Loucy (cell line): ENCODE measurements at regions not wholly inside any gene's neighbourhood (a gene's known extent, or its start where the extent isn't known, plus 50 kb on each side); places are given as distances from the start of the nearest gene placed in this dataset.

ENCODE experiments used
- H2AFZ ChIP-seq: fragments of 200-600 bp; sonication (generic); 2 replicates; pipeline ENCODE4 v1.6.0; 2016; ENCODE audit warnings: antibody characterized with exemption, mild to moderate bottlenecking, low read length, moderate library complexity
- H3F3A ChIP-seq: fragments of 200-600 bp; 2 replicates; pipeline ENCODE4 v1.6.0; 2016; ENCODE audit warnings: antibody characterized with exemption, low read depth, mild to moderate bottlenecking
- H3K27me3 ChIP-seq: fragments of 200-600 bp; sonication (generic); 2 replicates; pipeline ENCODE4 v1.6.1; 2014; ENCODE audit warnings: low read length, mild to moderate bottlenecking; ENCODE audit not compliant: insufficient read depth, poor library complexity, severe bottlenecking
- H3K36me3 ChIP-seq: fragments of 200-600 bp; sonication (generic); 2 replicates; pipeline ENCODE4 v1.6.1; 2016; ENCODE audit warnings: low read length; ENCODE audit not compliant: insufficient read depth
- H3K4me1 ChIP-seq: fragments of 200-600 bp; sonication (generic); 2 replicates; pipeline ENCODE4 v1.5.1; 2014; ENCODE audit warnings: low read length, mild to moderate bottlenecking; ENCODE audit not compliant: insufficient read depth, poor library complexity, severe bottlenecking
- H3K4me2 ChIP-seq: fragments of 200-600 bp; sonication (generic); 2 replicates; pipeline ENCODE4 v1.6.0; 2014; ENCODE audit warnings: antibody characterized with exemption, low read length, low read depth, mild to moderate bottlenecking; ENCODE audit not compliant: poor library complexity, severe bottlenecking
- H3K4me3 ChIP-seq: fragments of 200-600 bp; sonication (generic); 2 replicates; pipeline ENCODE4 v1.5.1; 2014; ENCODE audit warnings: low read length, mild to moderate bottlenecking, mixed read lengths; ENCODE audit not compliant: poor library complexity, severe bottlenecking
- H3K79me2 ChIP-seq: fragments of 200-600 bp; sonication (generic); 2 replicates; pipeline ENCODE4 v1.6.1; 2014; ENCODE audit warnings: low read length; ENCODE audit not compliant: insufficient read depth
- H3K9ac ChIP-seq: fragments of 200-600 bp; sonication (generic); 2 replicates; pipeline ENCODE4 v1.6.0; 2014; ENCODE audit warnings: mild to moderate bottlenecking, low read depth, low read length, moderate library complexity; ENCODE audit not compliant: poor library complexity, severe bottlenecking
- H3K9me2 ChIP-seq: fragments of 200-600 bp; sonication (generic); replicated peaks from 2 replicates; pipeline ENCODE4 v1.6.1; 2016; ENCODE audit warnings: low read depth, low read length, mixed read lengths
- H3K9me3 ChIP-seq: fragments of 200-600 bp; sonication (generic); 2 replicates; pipeline ENCODE4 v1.6.1; 2014; ENCODE audit warnings: mild to moderate bottlenecking, antibody characterized with exemption, low read length, low read depth; ENCODE audit not compliant: insufficient read depth
- H4K20me1 ChIP-seq: fragments of 200-600 bp; sonication (generic); 2 replicates; pipeline ENCODE4 v1.6.0; 2014; ENCODE audit warnings: antibody characterized with exemption, low read length, mild to moderate bottlenecking; ENCODE audit not compliant: insufficient read depth, poor library complexity, severe bottlenecking
- EZH2phosphoT487 ChIP-seq: fragments of 200-600 bp; IDR thresholded peaks from 2 replicates; pipeline ENCODE4 v1.6.1; 2018; ENCODE audit warnings: antibody characterized with exemption, mild to moderate bottlenecking, moderate library complexity, borderline replicate concordance
- TF ChIP-seq, protein P1 (sequence below): fragments of 200-600 bp; sonication (generic); conservative IDR thresholded peaks from 2 replicates; pipeline ENCODE4 v1.5.1; 2014; ENCODE audit warnings: mild to moderate bottlenecking, antibody characterized with exemption, low read length

DNA sequence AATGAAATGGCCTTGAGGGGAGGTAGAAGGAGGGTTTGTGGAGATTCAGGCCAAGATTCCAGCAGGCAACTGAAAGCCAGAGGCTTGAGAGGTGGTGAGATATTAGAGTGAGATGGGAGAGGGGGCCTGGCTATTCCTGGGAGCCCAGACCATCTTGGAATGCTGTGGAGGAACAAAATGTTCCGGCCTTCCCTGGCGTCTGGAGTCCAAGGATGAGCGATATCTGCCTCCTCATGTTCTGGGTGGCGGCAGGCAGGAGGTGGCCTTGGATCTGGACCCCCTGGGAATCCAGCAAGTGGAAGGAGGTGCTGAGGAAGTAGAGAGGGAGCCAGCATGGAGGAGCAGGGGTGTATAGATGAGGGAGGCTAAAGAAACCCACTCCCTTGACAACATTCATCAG lies 335.9 kb downstream of the CYP26B1 start:
- H4K20me1 ChIP-seq, result no peaks in the 10 kb centered on the region
- no peaks in the 10 kb centered on the region for H3K4me1 ChIP-seq
- H3K4me3 ChIP-seq, result no peak overlapping the region
- no peak for TF ChIP-seq EZH2phosphoT487
- TF ChIP-seq, protein P1, sequence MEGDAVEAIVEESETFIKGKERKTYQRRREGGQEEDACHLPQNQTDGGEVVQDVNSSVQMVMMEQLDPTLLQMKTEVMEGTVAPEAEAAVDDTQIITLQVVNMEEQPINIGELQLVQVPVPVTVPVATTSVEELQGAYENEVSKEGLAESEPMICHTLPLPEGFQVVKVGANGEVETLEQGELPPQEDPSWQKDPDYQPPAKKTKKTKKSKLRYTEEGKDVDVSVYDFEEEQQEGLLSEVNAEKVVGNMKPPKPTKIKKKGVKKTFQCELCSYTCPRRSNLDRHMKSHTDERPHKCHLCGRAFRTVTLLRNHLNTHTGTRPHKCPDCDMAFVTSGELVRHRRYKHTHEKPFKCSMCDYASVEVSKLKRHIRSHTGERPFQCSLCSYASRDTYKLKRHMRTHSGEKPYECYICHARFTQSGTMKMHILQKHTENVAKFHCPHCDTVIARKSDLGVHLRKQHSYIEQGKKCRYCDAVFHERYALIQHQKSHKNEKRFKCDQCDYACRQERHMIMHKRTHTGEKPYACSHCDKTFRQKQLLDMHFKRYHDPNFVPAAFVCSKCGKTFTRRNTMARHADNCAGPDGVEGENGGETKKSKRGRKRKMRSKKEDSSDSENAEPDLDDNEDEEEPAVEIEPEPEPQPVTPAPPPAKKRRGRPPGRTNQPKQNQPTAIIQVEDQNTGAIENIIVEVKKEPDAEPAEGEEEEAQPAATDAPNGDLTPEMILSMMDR, result no peak
- H2AFZ ChIP-seq, result no peak overlapping the region
- no peaks in the 10 kb centered on the region for H3K36me3 ChIP-seq
- no peaks in the 10 kb centered on the region for H3K9me2 ChIP-seq
- H3K27me3 ChIP-seq, result no peaks in the 10 kb centered on the region
- no peak overlapping the region for H3K9ac ChIP-seq
- no peak overlapping the region for H3K4me2 ChIP-seq
- H3F3A ChIP-seq, result no peaks in the 10 kb centered on the region
- no peaks in the 10 kb centered on the region for H3K79me2 ChIP-seq
- H3K9me3 ChIP-seq, result no peaks in the 10 kb centered on the region

DNA sequence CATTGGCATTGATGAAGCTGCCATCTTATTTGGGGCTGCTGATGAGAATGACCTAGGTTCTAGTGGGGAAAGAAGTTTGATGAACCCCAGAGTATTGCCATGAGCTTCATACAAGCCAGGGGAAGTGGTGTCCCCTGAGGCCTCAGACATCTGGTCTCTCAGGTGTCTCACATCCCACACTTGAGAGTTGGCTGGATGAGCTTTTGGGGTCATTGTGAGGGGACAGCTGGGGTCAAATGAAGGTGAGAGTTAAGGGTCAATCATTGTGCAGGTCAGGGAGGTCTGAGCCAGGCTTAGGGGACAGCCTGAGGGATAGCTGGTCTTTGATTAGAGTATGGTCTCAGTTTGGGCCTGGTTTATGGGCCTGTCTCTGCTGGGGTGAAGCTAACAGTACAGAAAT lies 336.5 kb downstream of the CYP26B1 start:
- Histone ChIP-seq H3K4me2 (no peak overlapping the region), H3K9ac (no peak overlapping the region), H4K20me1 (no peaks in the 10 kb centered on the region), H3K9me3 (no peaks in the 10 kb centered on the region), H3K4me3 (no peak overlapping the region), H3K27me3 (no peaks in the 10 kb centered on the region), H3K79me2 (no peaks in the 10 kb centered on the region), H3K9me2 (no peaks in the 10 kb centered on the region), H3K36me3 (no peaks in the 10 kb centered on the region), H2AFZ (no peak overlapping the region), H3K4me1 (no peaks in the 10 kb centered on the region), H3F3A (no peaks in the 10 kb centered on the region)
- TF ChIP-seq, protein P1, result no peak
- TF ChIP-seq EZH2phosphoT487, result no peak

DNA sequence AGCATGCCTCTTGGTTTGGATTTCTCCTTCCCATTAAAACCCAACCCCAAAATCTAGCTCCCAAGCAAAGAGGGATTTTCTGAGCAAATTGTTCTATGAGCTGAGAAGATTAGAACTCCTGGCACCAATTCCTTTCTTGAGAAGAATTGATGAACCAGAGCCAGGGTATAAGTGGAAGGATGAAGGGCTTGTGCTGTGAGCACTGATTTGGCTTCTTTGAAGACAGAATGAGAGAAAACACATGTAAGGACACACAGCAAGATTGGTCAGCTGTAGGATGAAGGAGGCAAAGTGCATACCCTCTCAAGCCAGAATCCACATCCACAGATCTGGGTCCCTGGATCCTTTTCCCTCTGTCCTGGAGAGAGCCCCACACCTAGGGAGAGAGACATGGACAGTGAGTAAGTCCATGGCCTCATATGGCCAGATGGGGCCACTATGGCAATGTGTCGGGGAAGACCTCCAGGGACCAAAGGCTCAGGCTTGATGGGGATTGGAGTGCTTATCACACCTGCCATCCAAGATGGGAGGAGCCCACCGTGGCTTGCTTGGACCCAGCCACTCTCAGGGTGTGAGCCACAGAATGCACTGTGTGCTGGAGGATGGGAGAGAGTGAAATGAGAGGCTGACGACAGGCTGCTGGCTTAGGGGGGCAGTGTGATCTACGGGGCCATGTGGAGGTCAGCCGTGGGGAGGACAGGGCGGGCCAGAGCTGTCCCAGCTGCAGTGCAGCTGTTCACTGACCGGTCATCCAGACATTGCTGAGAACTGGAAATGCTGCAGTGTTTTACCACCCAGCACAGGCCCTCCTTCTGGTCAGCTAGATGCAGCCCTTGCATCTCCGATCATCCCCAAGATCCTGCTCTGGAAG lies 339.8 kb downstream of the CYP26B1 start:
- TF ChIP-seq EZH2phosphoT487, result no peak
- Histone ChIP-seq H3K4me3 (no peak overlapping the region), H3K9ac (no peak overlapping the region), H3K4me2 (no peak overlapping the region), H3K79me2 (no peaks in the 10 kb centered on the region), H3K9me3 (no peaks in the 10 kb centered on the region), H3K9me2 (no peaks in the 10 kb centered on the region), H3F3A (no peaks in the 10 kb centered on the region), H3K27me3 (no peaks in the 10 kb centered on the region), H4K20me1 (no peaks in the 10 kb centered on the region), H2AFZ (no peak overlapping the region), H3K36me3 (no peaks in the 10 kb centered on the region), H3K4me1 (no peaks in the 10 kb centered on the region)

DNA sequence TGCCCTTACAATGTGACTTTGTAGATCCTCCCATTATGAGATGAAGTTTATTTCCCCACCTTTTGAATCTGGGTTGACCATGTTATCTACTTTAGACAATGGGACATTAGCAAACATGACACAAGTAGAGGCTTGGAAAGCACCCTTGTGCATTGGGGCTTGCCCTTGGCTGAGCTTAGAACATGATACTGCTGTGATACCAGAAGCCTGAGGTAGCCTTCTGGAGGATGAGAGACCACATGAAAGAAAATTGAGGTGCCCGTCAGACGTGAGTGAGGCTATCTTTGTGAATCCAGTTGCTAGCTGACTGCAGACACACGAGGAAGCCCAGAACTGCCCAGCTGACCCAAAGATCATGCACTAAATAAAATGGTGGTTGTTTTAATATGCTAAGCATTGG lies 341.2 kb downstream of the CYP26B1 start:
- Histone ChIP-seq H3F3A (no peaks in the 10 kb centered on the region), H3K4me2 (no peak overlapping the region), H3K9ac (no peak overlapping the region), H3K27me3 (no peaks in the 10 kb centered on the region), H3K36me3 (no peaks in the 10 kb centered on the region), H3K9me2 (no peaks in the 10 kb centered on the region), H3K4me3 (no peak overlapping the region), H3K4me1 (no peaks in the 10 kb centered on the region), H2AFZ (no peak overlapping the region), H4K20me1 (no peaks in the 10 kb centered on the region), H3K79me2 (no peaks in the 10 kb centered on the region), H3K9me3 (no peaks in the 10 kb centered on the region)
- TF ChIP-seq EZH2phosphoT487, result no peak
- TF ChIP-seq, protein P1, result no peak
